GM21619 (cell line): ENCODE measurements at regions not wholly inside any gene's neighbourhood (a gene's known extent, or its start where the extent isn't known, plus 50 kb on each side); places are given as distances from the start of the nearest gene placed in this dataset.
"Not testable (repeated sequence)": the region's sequence is repeated elsewhere in the genome, so short reads cannot be mapped to it uniquely, and the experiment has no call there.

Experiments used
- ATAC-seq: cut with Tn5 transposase; IDR thresholded peaks from one replicate; pipeline ENCODE4 v1.9.1; 2021; ENCODE audit not compliant: unreplicated experiment

- ATAC-seq, result no peak
Observed at GRCh38 chr9:75532233-75533050, 358.0 kb upstream of the PCSK5 start.

DNA sequence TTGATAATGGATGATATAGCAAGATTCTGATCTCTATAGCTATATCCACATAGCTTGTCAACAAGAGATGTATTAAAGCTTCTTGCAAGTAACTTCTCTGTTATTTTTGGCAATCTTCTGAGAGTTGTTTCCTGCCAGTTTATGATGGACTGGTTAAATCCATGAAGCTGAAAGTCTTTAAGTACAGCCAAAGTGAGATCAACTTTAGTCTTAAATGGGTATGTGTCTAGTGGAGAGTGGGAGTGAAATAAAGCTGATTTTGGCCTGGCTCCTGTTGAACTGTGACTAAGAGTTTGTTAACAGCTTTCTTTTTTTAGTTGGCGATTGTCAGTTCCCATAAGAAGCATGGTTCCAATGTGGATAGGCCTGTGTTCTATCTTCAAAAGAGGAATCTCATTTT lies 350.9 kb upstream of the PCSK5 start:
- ATAC-seq, result no peak

- no peak for ATAC-seq
Observed at GRCh38 chr9:75540185-75540584, 350.3 kb upstream of the PCSK5 start.

- no peak for ATAC-seq
Observed at GRCh38 chr9:75541734-75542133, 348.7 kb upstream of the PCSK5 start.

DNA sequence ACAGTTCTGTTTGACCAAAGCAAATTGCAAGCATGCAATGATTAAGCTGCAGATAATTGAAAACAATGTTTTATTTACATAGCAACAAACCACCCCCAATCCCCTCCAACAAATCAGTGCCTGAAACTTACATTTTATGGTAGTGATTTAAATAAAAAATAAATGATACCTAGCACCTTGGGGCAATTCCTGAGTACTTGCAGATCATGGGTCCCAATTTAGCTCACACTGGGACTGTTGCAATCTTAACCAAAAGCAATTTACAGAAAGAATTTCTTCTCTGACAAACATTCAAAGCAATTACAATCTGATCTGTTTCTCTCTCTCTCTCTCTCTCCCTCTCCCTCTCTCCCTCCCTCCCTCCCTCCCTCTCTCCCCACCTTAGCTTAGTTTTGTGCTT lies 345.7 kb upstream of the PCSK5 start:
- no peak for ATAC-seq

DNA sequence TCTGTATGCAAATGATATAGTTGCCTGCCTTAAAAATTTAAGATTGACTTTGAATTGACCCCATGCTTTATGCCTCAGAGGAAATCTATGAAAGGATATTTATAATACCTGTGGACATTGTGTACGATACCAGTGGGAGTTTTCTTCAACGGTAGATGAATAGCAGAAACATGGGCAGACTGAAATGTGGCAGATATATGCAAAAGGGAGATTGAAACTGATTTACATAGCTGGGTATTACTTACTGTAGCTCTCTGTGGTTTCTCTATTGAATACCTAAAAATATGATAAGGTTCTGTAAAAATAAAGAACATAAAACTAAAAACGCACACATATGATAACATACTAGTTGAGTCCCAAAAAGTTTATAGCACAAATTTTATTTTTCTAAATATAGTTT lies 345.2 kb upstream of the PCSK5 start:
- no peak for ATAC-seq

GRCh38 chr9:75548871-75549270 lies 341.6 kb upstream of the PCSK5 start:
- ATAC-seq, result no peak

DNA sequence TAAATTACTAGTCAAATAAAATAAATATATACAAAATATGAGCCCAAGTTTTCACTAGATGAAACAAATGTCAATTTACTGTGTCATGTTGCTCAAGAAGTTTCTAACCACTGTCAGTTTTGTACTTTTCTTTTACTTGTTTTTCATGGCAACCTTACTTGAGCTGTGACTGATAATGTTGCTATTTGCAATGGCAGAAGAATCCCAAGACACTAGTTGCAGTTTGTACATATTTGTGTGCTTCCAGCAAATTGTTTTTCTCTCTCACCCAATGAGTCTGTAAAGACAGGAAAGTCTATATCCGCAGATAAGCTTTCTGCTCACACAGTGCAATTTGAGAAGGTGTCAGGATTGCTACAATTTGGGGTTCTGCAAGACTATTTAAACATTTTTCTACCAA lies 338.6 kb upstream of the PCSK5 start:
- ATAC-seq, result no peak

DNA sequence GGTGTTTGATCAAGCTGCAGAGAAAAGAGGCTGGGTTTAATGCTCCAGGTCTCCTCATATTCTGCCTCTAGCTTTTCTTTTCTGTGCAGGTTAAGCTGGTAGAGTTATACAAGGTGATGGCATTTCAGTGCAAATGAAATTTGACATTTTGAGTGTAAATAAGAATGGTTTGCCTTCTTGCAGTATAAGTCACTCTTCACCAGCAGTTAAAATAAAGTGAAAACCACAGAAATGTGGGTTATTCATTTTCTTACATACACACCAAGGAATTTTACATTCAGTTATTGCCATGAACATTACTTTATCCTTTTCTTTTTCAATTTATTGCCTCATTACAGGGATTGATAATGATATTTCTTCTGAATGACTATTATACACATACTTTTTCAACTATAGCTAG lies 337.5 kb upstream of the PCSK5 start:
- ATAC-seq, result no peak

DNA sequence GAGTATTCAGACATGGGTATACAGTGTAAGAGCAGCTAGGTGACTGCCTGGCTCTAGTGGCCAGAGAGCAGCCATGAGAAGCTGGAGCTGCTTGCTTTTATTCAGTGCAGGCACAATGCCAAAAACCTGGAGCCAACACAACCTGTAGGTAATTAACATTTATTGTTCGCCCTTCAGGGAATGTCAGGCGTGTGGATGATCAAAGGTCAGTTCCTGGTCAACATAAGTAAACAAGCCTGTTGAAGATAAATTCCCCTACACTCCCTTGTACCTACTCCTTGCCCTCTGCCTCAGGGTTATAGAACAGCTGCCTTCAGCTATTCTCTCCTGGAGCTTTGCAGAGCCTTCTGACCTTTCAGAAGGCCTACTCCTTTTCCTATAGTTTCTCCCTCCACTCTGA lies 323.7 kb upstream of the PCSK5 start:
- ATAC-seq, result not testable (repeated sequence)

GRCh38 chr9:75570538-75570937 lies 319.9 kb upstream of the PCSK5 start:
- ATAC-seq, result no peak

DNA sequence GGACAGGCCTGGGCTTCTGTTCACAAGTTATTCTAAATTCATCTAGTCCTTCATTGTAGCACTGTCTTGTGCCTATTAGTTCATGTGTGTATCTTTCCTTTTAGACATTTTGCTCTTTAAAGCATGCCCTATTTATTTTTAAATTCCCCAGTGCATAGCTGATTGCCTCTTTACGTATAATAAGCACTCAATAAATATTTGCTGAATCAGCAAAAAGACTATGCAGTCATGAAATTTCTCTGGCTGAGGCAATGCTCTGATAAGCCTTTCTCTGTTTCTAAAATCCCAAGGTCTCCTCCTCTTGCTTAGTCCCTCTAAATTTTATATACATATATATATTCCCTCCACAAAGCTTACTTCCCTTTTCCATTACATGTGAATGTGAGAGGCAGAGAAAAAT lies 315.9 kb upstream of the PCSK5 start:
- ATAC-seq, result no peak

DNA sequence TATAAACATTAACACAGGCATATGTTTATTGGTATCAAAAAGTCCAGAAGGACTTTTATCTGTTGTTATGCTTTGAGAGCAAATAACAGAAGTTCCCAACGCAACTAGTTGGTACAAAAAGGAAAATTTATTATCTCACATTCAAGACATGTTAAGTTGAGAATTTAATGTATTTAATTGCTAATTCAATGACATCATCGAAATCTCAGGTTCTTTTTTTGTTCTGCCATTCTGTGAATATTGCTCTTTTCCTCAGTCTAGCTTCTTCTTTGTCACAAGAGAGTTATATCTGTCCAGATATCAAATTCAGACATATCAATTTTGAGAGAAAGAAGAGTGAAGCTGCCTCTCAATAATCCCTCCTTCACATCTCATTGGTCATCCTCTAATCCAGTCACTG lies 307.6 kb upstream of the PCSK5 start:
- no peak for ATAC-seq

GRCh38 chr9:75588808-75589207 lies 301.7 kb upstream of the PCSK5 start:
- no peak for ATAC-seq

DNA sequence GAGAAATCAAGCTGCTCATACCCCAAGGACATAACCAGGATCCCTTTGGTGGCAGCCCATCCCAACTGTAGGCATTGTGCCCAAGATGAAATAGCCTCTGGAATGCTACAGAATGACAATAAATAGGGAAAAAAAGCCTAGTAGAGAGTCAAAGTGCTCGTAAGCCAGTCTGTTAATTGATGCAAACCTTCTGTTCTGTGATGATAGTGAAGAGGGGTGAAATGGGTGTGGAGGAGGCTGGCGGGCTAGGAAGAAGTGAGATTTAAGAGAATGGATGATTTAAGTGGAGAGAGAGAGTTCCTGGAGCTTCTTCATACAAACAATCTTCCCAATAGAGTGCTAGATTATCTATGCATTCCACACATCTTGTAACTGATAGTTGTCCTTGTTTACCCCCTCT lies 301.0 kb upstream of the PCSK5 start:
- ATAC-seq, result no peak

GRCh38 chr9:75591972-75592371 lies 298.5 kb upstream of the PCSK5 start:
- no peak for ATAC-seq

- ATAC-seq, result no peak
Observed at GRCh38 chr9:75592586-75592985, 297.9 kb upstream of the PCSK5 start.

DNA sequence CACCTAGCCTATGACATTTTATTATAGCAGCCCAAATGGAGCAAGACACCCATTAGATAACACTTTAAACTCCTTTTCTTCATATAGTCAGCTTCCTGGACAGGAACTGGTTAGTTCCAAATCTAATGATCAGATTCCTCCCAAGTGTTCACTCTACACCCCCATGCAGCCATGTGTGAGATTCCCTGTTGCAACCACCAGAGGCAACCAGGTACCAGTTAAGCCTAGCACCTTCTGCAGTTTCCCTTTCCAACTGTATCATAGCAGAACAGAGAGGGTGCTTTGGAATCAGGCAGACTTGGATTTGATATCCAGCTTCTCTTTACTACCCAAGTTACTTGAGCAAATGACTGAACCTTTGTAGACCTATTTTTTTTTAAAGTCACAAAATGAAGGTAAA lies 296.6 kb upstream of the PCSK5 start:
- no peak for ATAC-seq

DNA sequence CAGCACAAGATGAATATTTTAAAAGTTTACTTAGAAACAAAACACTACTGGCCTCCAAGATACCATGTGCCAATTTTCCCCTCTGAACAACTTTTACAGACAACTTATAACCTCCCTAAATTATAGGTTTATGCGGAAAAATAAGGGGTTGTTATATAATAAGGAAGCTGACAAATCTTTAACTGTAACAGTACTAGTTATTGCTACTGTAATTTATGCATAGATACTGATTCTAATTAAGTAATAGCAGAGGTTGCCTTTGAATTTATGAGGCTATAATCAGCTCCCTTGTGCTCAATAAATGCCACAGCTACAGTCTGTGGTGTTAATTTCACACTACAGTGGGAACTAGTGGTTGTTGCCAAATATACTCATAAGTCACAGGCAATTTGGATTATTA lies 291.3 kb upstream of the PCSK5 start:
- no peak for ATAC-seq

GRCh38 chr9:75601280-75601679 lies 289.2 kb upstream of the PCSK5 start:
- no peak for ATAC-seq

GRCh38 chr9:75602060-75602459 lies 288.4 kb upstream of the PCSK5 start:
- ATAC-seq, result no peak

GRCh38 chr9:75604661-75605060 lies 285.8 kb upstream of the PCSK5 start:
- no peak for ATAC-seq

DNA sequence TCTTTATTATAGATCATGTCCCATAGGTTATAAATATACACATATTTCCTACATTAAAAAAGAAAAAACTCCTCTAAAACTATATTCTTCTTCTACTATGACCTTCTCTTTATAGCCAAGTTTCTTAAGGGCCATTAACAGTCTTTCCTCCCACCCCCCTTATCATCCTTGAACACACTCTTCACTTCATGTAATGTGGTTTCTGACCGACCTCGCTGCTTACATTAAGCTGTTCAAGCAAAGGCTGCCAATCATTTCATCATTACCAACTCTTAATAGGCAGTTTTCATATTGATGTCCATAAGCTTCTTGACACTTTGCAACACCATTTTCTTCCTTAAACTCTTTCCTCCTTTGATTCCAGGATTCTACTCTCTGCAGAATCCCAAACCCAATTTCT lies 283.0 kb upstream of the PCSK5 start:
- no peak for ATAC-seq
